ENCODE measurements at regions not wholly inside any gene's neighbourhood (a gene's known extent, or its start where the extent isn't known, plus 50 kb on each side); places are given as distances from the start of the nearest gene placed in this dataset.

- no peak for DNase-seq (ENCODE audit: low spot score)
These were observed 234.8 kb downstream of the PIK3R1 start for GRCh38 chr5:68450245-68450852.

- DNase-seq (ENCODE audit: low spot score), result no peak
These were observed 236.7 kb downstream of the PIK3R1 start for GRCh38 chr5:68452286-68452685.

- no peak for DNase-seq (ENCODE audit: low spot score)
These were observed 238.6 kb downstream of the PIK3R1 start for GRCh38 chr5:68454172-68454571.

- DNase-seq (ENCODE audit: low spot score), result no peak
These were observed 239.2 kb downstream of the PIK3R1 start for GRCh38 chr5:68454766-68455165.

GRCh38 chr5:68455216-68455615 lies 239.7 kb downstream of the PIK3R1 start:
- no peak for DNase-seq (ENCODE audit: low spot score)

GRCh38 chr5:68456756-68457217 lies 241.2 kb downstream of the PIK3R1 start:
- peak; percentile 51 for DNase-seq (ENCODE audit: low spot score)

- no peak for DNase-seq (ENCODE audit: low spot score)
These were observed 241.7 kb downstream of the PIK3R1 start for GRCh38 chr5:68457285-68457684.

GRCh38 chr5:68458416-68459021 lies 243.0 kb downstream of the PIK3R1 start:
- DNase-seq (ENCODE audit: low spot score), result no peak

- no peak for DNase-seq (ENCODE audit: low spot score)
These were observed 243.7 kb downstream of the PIK3R1 start for GRCh38 chr5:68459093-68459809.

- DNase-seq (ENCODE audit: low spot score), result no peak
These were observed 244.2 kb downstream of the PIK3R1 start for GRCh38 chr5:68459810-68460139.

GRCh38 chr5:68460147-68460798 lies 244.7 kb downstream of the PIK3R1 start:
- DNase-seq (ENCODE audit: low spot score), result peak; percentile 38

GRCh38 chr5:68463606-68464005 lies 248.1 kb downstream of the PIK3R1 start:
- DNase-seq (ENCODE audit: low spot score), result no peak

- DNase-seq (ENCODE audit: low spot score), result peak; percentile 62
These were observed 248.9 kb downstream of the PIK3R1 start for GRCh38 chr5:68464424-68464823.

GRCh38 chr5:68465133-68465532 lies 249.6 kb downstream of the PIK3R1 start:
- no peak for DNase-seq (ENCODE audit: low spot score)

GRCh38 chr5:68465934-68466551 lies 250.5 kb downstream of the PIK3R1 start:
- DNase-seq (ENCODE audit: low spot score), result no peak

GRCh38 chr5:68467208-68467607 lies 251.7 kb downstream of the PIK3R1 start:
- DNase-seq (ENCODE audit: low spot score), result no peak

- DNase-seq (ENCODE audit: low spot score), result no peak
These were observed 252.2 kb downstream of the PIK3R1 start for GRCh38 chr5:68467794-68468193.

GRCh38 chr5:68468322-68468721 lies 252.8 kb downstream of the PIK3R1 start:
- DNase-seq (ENCODE audit: low spot score), result no peak

GRCh38 chr5:68475476-68475983 lies 260.0 kb downstream of the PIK3R1 start:
- DNase-seq (ENCODE audit: low spot score), result no peak

- no peak for DNase-seq (ENCODE audit: low spot score)
These were observed 261.3 kb downstream of the PIK3R1 start for GRCh38 chr5:68476854-68477253.

- DNase-seq (ENCODE audit: low spot score), result no peak
These were observed 262.9 kb downstream of the PIK3R1 start for GRCh38 chr5:68478301-68479095.

Data from A172 (cell line).